Rectal smooth muscle tissue (tissue), 1 donor: ENCODE measurements at regions not wholly inside any gene's neighbourhood (a gene's known extent, or its start where the extent isn't known, plus 50 kb on each side); places are given as distances from the start of the nearest gene placed in this dataset.
"Not testable (repeated sequence)": the region's sequence is repeated elsewhere in the genome, so short reads cannot be mapped to it uniquely, and the experiment has no call there.

ENCODE experiments used
- H3K27ac ChIP-seq: one replicate; pipeline ENCODE4 v1.7.0; 2013; ENCODE audit warnings: low read depth, low read length, inconsistent platforms
- H3K27me3 ChIP-seq: one replicate; pipeline ENCODE4 v1.7.0; 2013; ENCODE audit warnings: low read length; ENCODE audit not compliant: control insufficient read depth, insufficient read depth
- H3K36me3 ChIP-seq: one replicate; pipeline ENCODE4 v1.7.0; 2013; ENCODE audit warnings: low read length; ENCODE audit not compliant: control insufficient read depth, insufficient read depth
- H3K4me1 ChIP-seq: one replicate; pipeline ENCODE4 v1.7.0; 2013; ENCODE audit warnings: low read length; ENCODE audit not compliant: control insufficient read depth, insufficient read depth
- H3K4me3 ChIP-seq: one replicate; pipeline ENCODE4 v1.7.0; 2013; ENCODE audit warnings: low read length
- H3K9ac ChIP-seq: one replicate; pipeline ENCODE4 v1.7.0; 2013; ENCODE audit warnings: low read length

- Histone ChIP-seq H3K36me3 (no peaks in the 10 kb centered on the region), H3K4me1 (no peaks in the 10 kb centered on the region), H3K4me3 (no peak overlapping the region), H3K27ac (no peak overlapping the region), H3K9ac (no peak overlapping the region), H3K27me3 (no peaks in the 10 kb centered on the region)
Measured at GRCh38 chr11:109698237-109698636, 276.2 kb downstream of the C11orf87 start.

DNA sequence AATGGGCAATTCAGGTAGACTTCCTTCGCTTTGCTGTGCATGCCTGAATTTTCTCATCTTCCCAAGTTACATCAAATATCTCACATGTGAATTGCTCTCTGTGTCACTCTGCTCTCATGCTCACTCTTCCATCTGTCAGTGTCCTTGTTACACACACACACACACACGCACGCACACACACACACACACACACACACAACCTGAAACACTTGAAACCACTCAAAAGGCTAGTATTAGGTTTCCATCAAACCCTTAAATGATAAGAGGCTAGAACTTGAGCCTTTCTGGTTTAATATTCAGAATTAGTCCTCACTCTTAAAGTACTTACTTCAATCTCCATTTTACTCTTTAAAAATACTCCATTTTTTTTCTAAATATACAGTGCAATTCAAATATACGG is 282.4 kb downstream of the C11orf87 start:
- H3K27me3 ChIP-seq = no peaks in the 10 kb centered on the region
- no peak overlapping the region for H3K4me3 ChIP-seq
- no peaks in the 10 kb centered on the region for H3K4me1 ChIP-seq
- no peak overlapping the region for H3K9ac ChIP-seq
- H3K27ac ChIP-seq = no peak overlapping the region
- H3K36me3 ChIP-seq = no peaks in the 10 kb centered on the region

DNA sequence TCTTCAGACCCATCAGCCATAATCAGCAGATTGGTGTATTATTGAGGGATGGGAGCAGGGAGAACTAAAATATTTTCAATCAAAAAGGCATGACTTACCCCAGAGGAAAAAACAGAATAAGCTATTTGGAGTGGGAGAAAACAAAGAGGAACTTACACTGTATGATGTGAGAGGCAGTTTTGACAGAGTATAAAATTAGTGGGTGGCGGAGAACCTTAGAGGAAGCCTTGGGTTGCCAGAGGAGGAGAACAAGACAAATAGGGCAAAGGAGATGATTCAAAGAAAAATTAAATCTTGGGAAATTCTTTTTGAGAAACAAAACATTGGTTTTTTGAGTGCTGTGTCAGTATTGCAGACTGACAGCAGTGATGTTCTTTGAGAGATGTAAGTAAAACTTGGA is 285.0 kb downstream of the C11orf87 start:
- H3K4me3 ChIP-seq = no peak overlapping the region
- H3K9ac ChIP-seq = no peak overlapping the region
- no peaks in the 10 kb centered on the region for H3K27me3 ChIP-seq
- no peak overlapping the region for H3K27ac ChIP-seq
- H3K36me3 ChIP-seq = no peaks in the 10 kb centered on the region
- H3K4me1 ChIP-seq = no peaks in the 10 kb centered on the region

- no peak overlapping the region for H3K4me3 ChIP-seq
- no peaks in the 10 kb centered on the region for H3K27me3 ChIP-seq
- no peak overlapping the region for H3K9ac ChIP-seq
- no peak overlapping the region for H3K27ac ChIP-seq
- no peaks in the 10 kb centered on the region for H3K36me3 ChIP-seq
- no peaks in the 10 kb centered on the region for H3K4me1 ChIP-seq
Measured at GRCh38 chr11:109707411-109707810, 285.4 kb downstream of the C11orf87 start.

DNA sequence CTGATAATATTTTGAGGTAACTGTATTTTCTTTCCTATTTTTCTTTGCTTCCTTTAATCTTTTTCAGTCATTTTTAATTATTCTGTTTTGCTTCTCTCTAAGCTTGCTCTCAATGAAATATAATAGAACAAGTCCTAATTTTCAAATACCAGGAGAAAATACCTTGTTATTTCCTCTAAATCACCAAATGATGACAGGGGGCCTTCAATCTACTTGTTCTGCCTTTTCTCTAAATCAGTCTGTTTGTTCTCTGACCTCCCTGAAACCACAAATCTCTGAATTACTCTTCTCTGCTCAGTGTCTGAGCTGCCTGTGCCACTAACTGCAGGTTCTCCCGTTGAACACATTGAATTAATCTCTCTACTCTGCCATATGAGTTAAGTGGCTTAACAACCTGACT is 286.2 kb downstream of the C11orf87 start:
- no peaks in the 10 kb centered on the region for H3K27me3 ChIP-seq
- no peaks in the 10 kb centered on the region for H3K36me3 ChIP-seq
- H3K9ac ChIP-seq = no peak overlapping the region
- H3K27ac ChIP-seq = no peak overlapping the region
- no peak overlapping the region for H3K4me3 ChIP-seq
- H3K4me1 ChIP-seq = no peaks in the 10 kb centered on the region

- H3K4me1 ChIP-seq, H3K36me3 ChIP-seq, H3K27me3 ChIP-seq, H3K27ac ChIP-seq, H3K9ac ChIP-seq, H3K4me3 ChIP-seq: not testable (repeated sequence)
Measured at GRCh38 chr11:109714444-109714843, 292.5 kb downstream of the C11orf87 start.

DNA sequence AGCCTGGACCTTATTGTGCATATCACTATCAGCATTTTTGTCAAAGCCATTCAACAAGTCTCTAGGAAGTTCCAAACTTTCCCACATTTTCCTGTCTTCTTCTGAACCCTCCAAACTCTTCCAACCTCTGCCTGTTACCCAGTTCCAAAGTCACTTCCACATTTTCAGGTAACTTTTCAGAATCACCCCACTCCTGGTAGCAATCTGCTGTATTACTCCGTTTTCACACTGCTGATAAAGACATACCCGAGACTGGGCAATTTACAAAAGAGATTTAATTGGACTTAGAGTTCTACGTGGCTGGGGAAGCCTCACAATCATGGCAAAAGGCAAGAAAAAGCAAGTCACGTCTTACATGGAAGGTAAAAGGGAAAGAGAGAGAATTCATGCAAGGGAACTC is 293.4 kb downstream of the C11orf87 start:
- H3K27ac ChIP-seq, H3K27me3 ChIP-seq, H3K4me3 ChIP-seq, H3K9ac ChIP-seq, H3K36me3 ChIP-seq, H3K4me1 ChIP-seq: not testable (repeated sequence)

DNA sequence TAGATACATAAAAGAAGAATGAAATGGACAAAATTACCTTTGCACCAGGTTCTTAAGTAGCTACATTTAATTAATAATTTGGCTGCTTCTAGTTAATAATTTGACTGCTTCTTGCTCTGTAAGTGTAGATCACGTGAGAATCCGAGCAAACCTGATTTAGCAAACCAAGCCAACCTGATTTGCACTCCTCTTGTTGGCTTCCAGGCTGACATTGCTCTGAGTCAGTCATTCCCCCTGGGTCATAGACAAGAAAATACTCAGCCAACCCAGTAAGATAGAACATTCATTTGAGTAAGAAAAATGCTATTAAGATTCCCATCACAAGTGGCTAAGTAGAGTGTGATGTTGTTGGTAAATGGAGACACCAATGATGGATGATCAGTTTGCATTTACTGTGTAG is 304.1 kb downstream of the C11orf87 start:
- Histone ChIP-seq H3K4me3 (no peak overlapping the region), H3K4me1 (no peaks in the 10 kb centered on the region), H3K27me3 (no peaks in the 10 kb centered on the region), H3K27ac (no peak overlapping the region), H3K36me3 (no peaks in the 10 kb centered on the region), H3K9ac (no peak overlapping the region)

- Histone ChIP-seq H3K27me3 (no peaks in the 10 kb centered on the region), H3K9ac (no peak overlapping the region), H3K4me3 (no peak overlapping the region), H3K36me3 (no peaks in the 10 kb centered on the region), H3K27ac (no peak overlapping the region), H3K4me1 (no peaks in the 10 kb centered on the region)
Measured at GRCh38 chr11:109728056-109728455, 306.1 kb downstream of the C11orf87 start.

- Histone ChIP-seq H3K27ac (no peak overlapping the region), H3K4me3 (no peak overlapping the region), H3K9ac (no peak overlapping the region), H3K4me1 (peaks cover 12% of the 10 kb centered on the region), H3K27me3 (no peaks in the 10 kb centered on the region), H3K36me3 (no peaks in the 10 kb centered on the region)
Measured at GRCh38 chr11:109729761-109730160, 307.8 kb downstream of the C11orf87 start.

GRCh38 chr11:109730669-109731068 is 308.7 kb downstream of the C11orf87 start:
- H3K27ac ChIP-seq = no peak overlapping the region
- H3K4me1 ChIP-seq = peaks cover 12% of the 10 kb centered on the region
- no peak overlapping the region for H3K9ac ChIP-seq
- no peaks in the 10 kb centered on the region for H3K36me3 ChIP-seq
- H3K4me3 ChIP-seq = no peak overlapping the region
- H3K27me3 ChIP-seq = no peaks in the 10 kb centered on the region

- H3K27ac ChIP-seq = no peak overlapping the region
- peaks cover 12% of the 10 kb centered on the region for H3K4me1 ChIP-seq
- no peaks in the 10 kb centered on the region for H3K36me3 ChIP-seq
- no peaks in the 10 kb centered on the region for H3K27me3 ChIP-seq
- no peak overlapping the region for H3K4me3 ChIP-seq
- H3K9ac ChIP-seq = no peak overlapping the region
Measured at GRCh38 chr11:109731451-109731850, 309.5 kb downstream of the C11orf87 start.

GRCh38 chr11:109733245-109733644 is 311.3 kb downstream of the C11orf87 start:
- Histone ChIP-seq H3K27ac (no peak overlapping the region), H3K4me3 (no peak overlapping the region), H3K36me3 (no peaks in the 10 kb centered on the region), H3K9ac (no peak overlapping the region), H3K4me1 (peaks cover 12% of the 10 kb centered on the region), H3K27me3 (no peaks in the 10 kb centered on the region)

GRCh38 chr11:109734566-109734965 is 312.6 kb downstream of the C11orf87 start:
- no peak overlapping the region for H3K4me3 ChIP-seq
- no peaks in the 10 kb centered on the region for H3K36me3 ChIP-seq
- peaks cover 12% of the 10 kb centered on the region for H3K4me1 ChIP-seq
- H3K9ac ChIP-seq = no peak overlapping the region
- no peak overlapping the region for H3K27ac ChIP-seq
- no peaks in the 10 kb centered on the region for H3K27me3 ChIP-seq
